ENCODE measurements at regions not wholly inside any gene's neighbourhood (a gene's known extent, or its start where the extent isn't known, plus 50 kb on each side); places are given as distances from the start of the nearest gene placed in this dataset.

DNA sequence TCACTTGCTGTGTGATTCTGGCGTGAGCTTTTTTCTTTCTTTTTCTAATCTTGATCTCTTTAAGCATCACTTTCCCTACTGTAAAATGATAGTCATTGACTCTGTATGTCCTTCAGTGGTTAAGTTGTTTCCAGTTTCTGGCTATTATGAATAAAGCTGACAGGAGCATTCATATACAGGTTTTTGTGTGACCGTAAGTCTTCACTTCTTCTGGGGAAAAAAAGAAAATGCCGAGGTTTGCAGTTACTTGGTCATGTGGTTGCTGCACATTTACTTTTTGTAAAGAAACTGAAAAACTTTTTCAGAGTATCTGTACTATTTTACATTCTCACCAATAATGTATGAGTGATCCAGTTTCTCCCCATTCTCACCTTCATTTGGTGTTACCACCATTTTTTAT lies 247.4 kb upstream of the RBMS3 start:
- no peak for DNase-seq (ENCODE audit: low spot score)

DNA sequence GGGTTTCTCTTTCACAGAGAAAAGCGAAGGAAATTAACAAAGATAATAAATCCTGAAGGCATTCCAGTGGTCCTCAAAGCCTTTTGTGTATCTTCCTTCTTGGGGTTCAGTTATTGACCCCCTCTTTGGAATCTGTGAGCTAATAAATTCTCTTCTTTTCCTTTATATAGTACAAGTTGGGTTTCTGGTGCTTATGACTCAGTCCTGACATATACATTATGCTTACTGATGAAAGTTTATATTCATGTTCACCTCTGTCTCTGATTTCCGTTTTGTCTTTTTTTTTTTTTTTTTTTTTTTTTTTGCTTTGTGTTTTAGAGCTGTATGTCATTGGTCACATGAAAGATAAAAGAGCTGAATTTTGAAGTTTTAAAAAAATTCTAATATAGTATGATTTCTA lies 230.7 kb upstream of the RBMS3 start:
- no peak for DNase-seq (ENCODE audit: low spot score)

GRCh38 chr3:29057326-29057725 lies 223.5 kb upstream of the RBMS3 start:
- no peak for DNase-seq (ENCODE audit: low spot score)

DNA sequence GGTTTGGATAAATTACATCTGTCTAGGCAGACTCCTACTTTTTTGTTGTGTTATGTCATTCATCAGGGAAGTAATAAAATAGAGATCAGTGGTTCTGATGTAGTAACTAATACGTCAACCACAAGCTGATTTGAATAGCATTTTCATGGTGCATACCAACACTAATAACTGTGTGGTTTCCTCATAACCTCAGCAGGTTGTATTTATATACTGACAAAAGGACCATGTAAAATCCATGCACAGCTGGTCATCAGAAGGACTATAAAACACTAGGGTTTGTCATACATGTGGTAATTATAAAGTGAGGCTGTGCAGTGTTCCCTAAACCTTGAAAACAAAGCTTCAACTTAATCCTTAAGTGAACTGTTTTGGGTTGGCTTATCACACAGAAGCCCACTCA lies 216.8 kb upstream of the RBMS3 start:
- DNase-seq (ENCODE audit: low spot score): peak; percentile 27

GRCh38 chr3:29065211-29065785 lies 215.6 kb upstream of the RBMS3 start:
- peak; percentile 96 for DNase-seq (ENCODE audit: low spot score)

- DNase-seq (ENCODE audit: low spot score): no peak
Observed at GRCh38 chr3:29067007-29067406, 213.9 kb upstream of the RBMS3 start.

DNA sequence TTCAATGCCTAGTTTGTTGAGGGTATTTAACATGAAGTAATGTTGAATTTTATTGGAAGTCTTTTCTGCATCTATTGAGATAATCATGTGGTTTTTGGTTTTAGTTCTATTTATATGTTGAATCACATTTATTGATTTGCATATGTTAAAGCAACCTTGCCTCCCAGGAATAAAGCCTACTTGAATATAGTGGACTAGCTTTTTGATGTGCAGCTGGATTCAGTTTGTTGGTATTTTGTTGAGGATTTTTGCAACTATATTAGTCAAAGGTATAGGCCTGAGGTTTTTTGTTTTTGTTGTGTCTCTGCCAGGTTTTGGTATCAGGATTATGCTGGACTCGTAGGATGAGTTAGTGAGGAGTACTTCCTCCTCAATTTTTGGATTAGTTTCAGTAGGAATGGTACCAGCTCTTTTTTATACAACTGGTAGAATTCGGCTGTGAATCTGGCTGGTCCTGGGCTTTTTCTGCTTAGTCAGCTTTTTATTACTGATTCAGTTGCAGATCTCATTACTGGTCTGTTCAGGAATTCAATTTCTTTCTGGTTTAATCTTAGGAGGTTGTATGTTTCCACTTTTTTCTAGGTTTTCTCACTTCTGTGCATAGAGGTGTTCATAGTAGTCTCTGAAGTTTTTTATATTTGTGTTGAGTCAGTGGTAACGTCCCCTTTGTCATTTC lies 209.8 kb upstream of the RBMS3 start:
- no peak for DNase-seq (ENCODE audit: low spot score)

DNA sequence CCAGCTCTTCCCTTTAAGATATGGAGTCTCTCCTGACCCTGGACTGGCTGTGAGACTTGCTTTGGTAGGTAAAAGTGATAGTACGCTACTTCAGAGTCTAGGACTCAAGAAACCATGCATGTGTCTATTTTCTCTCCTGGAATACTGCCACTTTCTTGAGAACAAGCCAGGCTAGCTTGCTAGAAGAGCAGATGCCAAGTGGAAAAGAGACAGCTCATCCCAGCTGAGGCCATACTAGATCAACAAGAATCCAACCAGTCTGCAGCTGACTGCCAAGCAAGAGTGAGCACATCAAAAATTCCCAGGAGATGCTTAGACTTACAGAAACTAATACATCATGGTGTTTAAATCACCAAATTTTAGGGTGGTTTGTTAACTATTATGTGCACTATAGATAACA lies 208.3 kb upstream of the RBMS3 start:
- no peak for DNase-seq (ENCODE audit: low spot score)

GRCh38 chr3:29077356-29077755 lies 203.5 kb upstream of the RBMS3 start:
- no peak for DNase-seq (ENCODE audit: low spot score)

DNA sequence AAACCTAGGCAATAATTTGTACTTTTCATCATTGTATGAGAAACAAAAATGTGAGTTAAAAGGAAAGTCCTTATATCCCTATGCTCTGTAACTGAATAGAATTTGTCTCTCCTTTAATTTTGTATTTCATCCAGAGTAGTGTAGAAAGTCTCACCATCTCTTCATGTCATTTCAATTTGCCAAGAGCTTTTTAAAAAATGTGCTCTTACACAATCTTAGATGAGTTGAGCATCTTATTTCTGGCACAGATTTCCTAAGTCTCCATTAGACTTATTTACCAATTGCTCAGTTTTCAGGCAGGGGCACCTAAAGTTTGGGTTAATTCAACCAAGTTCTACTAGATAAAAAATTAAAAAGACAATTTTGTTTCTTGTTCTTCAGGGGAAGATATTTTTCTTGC lies 201.5 kb upstream of the RBMS3 start:
- no peak for DNase-seq (ENCODE audit: low spot score)

- no peak for DNase-seq (ENCODE audit: low spot score)
Observed at GRCh38 chr3:29080967-29081366, 199.9 kb upstream of the RBMS3 start.

GRCh38 chr3:29083081-29083480 lies 197.8 kb upstream of the RBMS3 start:
- DNase-seq (ENCODE audit: low spot score): no peak

DNA sequence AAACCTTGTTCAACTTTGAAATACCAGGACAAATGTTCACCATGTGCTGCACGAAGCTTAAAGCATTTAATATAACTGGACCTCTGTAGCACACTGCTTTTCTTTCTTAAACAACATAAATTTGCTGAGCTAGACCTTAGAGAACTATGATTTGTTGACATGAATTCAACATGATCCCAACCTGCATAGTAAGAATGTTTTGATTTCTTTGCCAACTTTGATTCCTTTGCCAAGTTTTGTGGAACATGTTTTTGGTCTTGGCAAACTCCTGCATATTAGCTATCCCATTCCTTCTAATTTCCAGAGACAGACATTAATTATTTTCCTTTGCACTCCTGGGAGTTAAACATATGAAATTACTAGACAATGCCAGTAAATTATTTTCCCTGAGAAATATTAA lies 197.2 kb upstream of the RBMS3 start:
- no peak for DNase-seq (ENCODE audit: low spot score)

- DNase-seq (ENCODE audit: low spot score): no peak
Observed at GRCh38 chr3:29088579-29088978, 192.3 kb upstream of the RBMS3 start.

DNA sequence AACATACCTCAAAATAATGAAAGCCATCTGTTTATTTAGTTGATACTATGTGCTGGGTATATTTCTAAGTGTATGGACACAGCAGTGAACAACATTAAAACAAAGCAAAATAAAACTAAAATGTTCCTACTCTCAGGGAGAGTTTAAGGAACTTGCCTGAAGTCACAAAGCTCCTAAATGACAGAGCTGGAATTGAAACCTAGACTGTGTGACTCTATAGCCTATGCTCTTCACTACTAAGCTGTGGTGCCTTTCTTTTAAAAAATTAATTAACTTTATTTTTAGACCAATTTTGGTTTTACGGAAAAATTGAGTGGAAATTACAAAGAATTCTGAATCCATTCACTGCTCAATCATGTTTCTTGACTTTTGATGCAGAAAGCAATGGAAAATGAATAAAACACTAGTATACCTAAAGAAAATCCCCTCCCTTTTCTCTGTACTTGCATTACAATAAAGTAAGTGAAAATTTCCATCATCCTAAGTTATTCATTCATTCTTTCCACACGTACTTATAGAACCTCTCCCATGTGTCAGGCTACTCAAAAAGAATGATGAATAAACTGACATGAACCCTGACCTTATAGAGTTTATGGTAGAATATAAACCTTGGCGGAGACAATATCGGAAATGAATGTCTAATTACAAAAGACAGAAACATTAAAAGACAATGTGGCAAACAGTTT lies 189.8 kb upstream of the RBMS3 start:
- no peak for DNase-seq (ENCODE audit: low spot score)

- DNase-seq (ENCODE audit: low spot score): peak; percentile 18
Observed at GRCh38 chr3:29091599-29092189, 189.2 kb upstream of the RBMS3 start.

DNA sequence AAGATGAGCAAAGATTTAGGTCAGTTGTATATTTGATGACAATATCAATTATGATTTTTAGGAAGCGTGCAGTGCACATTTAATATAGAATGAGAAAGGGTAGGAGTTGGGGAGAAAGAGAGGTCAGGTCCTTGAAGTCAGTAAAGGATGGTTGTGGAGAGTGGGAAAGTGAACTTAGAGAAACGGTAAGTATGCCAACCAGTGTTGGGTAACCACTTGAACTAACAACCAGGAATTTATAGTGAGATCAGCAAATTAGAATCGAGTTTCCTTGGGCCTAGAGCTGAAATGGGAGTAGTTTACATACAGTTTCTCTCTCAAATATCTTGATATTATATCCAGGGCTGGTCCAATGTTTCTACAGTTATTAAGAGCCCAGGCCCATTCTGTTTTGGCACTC lies 188.5 kb upstream of the RBMS3 start:
- no peak for DNase-seq (ENCODE audit: low spot score)

- DNase-seq (ENCODE audit: low spot score): no peak
Observed at GRCh38 chr3:29099296-29099695, 181.6 kb upstream of the RBMS3 start.

- DNase-seq (ENCODE audit: low spot score): no peak
Observed at GRCh38 chr3:29099775-29100174, 181.1 kb upstream of the RBMS3 start.

GRCh38 chr3:29100292-29100691 lies 180.6 kb upstream of the RBMS3 start:
- DNase-seq (ENCODE audit: low spot score): no peak

DNA sequence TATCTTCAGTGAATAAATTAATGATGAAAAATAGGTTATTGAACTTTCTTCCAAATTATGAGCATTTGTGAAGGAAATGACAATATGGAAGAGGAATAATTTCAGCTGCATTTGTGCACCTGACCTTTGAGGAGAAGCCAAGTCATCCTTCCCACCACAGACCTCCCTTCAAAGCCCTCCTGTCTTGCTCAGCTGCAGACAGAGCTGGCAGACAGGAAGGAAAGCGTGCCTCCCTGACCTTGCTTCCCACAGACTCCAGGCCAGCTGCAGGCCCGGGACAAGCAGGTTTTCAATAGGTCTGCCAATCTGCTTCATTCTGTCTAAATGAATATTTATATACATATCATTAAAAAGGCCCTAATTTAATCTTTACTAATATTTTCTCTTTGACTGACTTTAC lies 152.9 kb upstream of the RBMS3 start:
- no peak for DNase-seq (ENCODE audit: low spot score)

DNA sequence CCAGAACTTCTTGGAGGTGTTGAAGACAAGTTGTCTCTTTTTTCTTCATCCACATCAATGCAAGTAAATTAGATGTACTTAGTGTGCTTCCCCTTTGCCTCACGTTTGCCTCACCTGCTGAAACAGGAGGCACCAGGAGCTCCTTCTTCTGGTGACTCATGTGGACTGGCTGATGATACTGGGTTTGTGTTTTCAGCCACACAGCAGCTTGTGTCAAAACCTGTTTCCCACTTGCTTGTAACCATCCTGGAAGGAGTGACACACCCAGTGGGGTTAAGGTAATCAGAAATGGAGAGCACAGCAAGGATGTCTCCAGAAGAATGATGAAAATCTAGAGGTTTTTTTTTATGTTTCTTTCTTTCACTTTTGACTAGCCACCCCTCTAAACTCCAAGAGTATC lies 143.3 kb upstream of the RBMS3 start:
- DNase-seq (ENCODE audit: low spot score): no peak

DNA sequence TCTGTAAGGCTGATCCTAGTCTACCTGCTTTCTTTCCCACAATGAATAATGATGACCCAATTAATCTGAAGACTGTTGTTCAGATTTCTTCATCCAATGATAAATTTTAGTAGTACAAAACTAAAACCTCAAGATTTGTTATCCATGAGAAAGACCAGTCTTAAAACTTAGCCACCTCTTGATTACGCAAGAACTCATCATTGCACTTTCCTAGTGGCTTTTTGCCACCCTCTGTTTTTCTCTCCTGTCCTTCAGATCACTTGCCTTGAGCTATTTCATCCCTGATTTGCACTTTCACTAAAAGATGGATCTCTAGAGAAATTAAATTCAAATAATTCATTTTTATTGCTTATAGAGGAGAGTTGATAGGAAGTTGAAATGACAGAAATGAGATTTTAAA lies 142.7 kb upstream of the RBMS3 start:
- no peak for DNase-seq (ENCODE audit: low spot score)
